Glutamatergic neuron (in vitro differentiated cells): ENCODE measurements at regions not wholly inside any gene's neighbourhood (a gene's known extent, or its start where the extent isn't known, plus 50 kb on each side); places are given as distances from the start of the nearest gene placed in this dataset.

Experiments used
- DNase-seq: peaks from one replicate; pipeline ENCODE4 v3.0.0; 2022
- H3K27ac Mint-ChIP-seq: one replicate; pipeline ENCODE4 v1.8.0; 2020; ENCODE audit warnings: mild to moderate bottlenecking, mixed read lengths, inconsistent platforms; ENCODE audit not compliant: unreplicated experiment
- H3K27me3 Mint-ChIP-seq: one replicate; pipeline ENCODE4 v1.8.0; 2020; ENCODE audit warnings: mild to moderate bottlenecking, moderate library complexity, mixed read lengths, inconsistent platforms; ENCODE audit not compliant: unreplicated experiment
- H3K36me3 Mint-ChIP-seq: one replicate; pipeline ENCODE4 v1.8.0; 2020; ENCODE audit warnings: mild to moderate bottlenecking, mixed read lengths, inconsistent platforms; ENCODE audit not compliant: unreplicated experiment
- H3K4me1 Mint-ChIP-seq: one replicate; pipeline ENCODE4 v1.8.0; 2020; ENCODE audit warnings: mild to moderate bottlenecking, low read depth, mixed read lengths, inconsistent platforms; ENCODE audit not compliant: unreplicated experiment
- H3K4me3 Mint-ChIP-seq: one replicate; pipeline ENCODE4 v1.8.0; 2020; ENCODE audit warnings: mild to moderate bottlenecking, mixed read lengths, inconsistent platforms; ENCODE audit not compliant: unreplicated experiment
- H3K9me3 Mint-ChIP-seq: one replicate; pipeline ENCODE4 v1.8.0; 2020; ENCODE audit warnings: mild to moderate bottlenecking, moderate library complexity, mixed read lengths, inconsistent platforms; ENCODE audit not compliant: unreplicated experiment
- TF ChIP-seq, protein P1 (sequence below): fragments of 200-600 bp; sonication (generic); IDR thresholded peaks from one replicate; pipeline ENCODE4 v1.5.0; 2021; ENCODE audit not compliant: partially characterized antibody, unreplicated experiment

DNA sequence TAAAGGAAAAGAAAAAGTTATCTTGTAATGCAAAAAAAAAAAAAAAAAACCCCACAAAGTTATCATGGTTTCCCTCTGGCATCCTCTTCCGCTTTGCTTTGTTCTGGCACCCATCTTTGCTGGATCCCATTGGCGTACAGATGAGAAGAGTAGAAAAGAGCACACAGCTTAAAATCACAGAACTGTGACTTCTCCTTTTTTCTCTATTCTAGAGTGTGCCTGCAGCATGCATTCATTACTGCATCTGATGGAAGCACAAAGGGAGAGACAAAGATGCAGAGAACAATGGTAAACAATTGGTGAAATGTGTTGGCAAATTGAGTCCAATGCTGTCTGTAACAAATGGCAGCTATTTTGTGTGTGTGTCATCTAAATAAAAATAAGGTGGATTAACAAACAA, 440.8 kb upstream of the PIK3R1 start:
- no peak for DNase-seq
- no peak overlapping the region for H3K4me3 Mint-ChIP-seq
- no peaks in the 10 kb centered on the region for H3K9me3 Mint-ChIP-seq
- H3K36me3 Mint-ChIP-seq: peaks cover under 1% of the 10 kb centered on the region
- H3K27ac Mint-ChIP-seq: no peak overlapping the region
- H3K4me1 Mint-ChIP-seq: peaks cover 2% of the 10 kb centered on the region
- TF ChIP-seq, protein P1, sequence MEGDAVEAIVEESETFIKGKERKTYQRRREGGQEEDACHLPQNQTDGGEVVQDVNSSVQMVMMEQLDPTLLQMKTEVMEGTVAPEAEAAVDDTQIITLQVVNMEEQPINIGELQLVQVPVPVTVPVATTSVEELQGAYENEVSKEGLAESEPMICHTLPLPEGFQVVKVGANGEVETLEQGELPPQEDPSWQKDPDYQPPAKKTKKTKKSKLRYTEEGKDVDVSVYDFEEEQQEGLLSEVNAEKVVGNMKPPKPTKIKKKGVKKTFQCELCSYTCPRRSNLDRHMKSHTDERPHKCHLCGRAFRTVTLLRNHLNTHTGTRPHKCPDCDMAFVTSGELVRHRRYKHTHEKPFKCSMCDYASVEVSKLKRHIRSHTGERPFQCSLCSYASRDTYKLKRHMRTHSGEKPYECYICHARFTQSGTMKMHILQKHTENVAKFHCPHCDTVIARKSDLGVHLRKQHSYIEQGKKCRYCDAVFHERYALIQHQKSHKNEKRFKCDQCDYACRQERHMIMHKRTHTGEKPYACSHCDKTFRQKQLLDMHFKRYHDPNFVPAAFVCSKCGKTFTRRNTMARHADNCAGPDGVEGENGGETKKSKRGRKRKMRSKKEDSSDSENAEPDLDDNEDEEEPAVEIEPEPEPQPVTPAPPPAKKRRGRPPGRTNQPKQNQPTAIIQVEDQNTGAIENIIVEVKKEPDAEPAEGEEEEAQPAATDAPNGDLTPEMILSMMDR: no peak
- no peaks in the 10 kb centered on the region for H3K27me3 Mint-ChIP-seq

DNA sequence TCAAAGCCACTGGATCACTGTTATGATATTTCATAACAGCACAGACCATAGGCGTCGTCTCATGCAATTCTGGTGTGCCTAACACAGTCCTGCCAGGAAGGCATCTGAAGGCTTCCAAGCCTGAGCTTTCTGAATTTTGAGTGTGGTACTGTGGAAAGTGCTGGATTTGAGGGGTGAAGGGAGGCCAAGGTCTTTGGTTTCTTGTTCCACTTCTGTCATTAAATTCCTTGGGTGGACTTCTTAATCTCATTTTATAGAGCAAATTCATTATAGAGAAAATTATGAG, 441.3 kb upstream of the PIK3R1 start:
- DNase-seq: no peak
- TF ChIP-seq, protein P1: no peak
- Mint-ChIP-seq H3K27ac (no peak overlapping the region), H3K27me3 (no peaks in the 10 kb centered on the region), H3K36me3 (peaks cover 5% of the 10 kb centered on the region), H3K9me3 (no peaks in the 10 kb centered on the region), H3K4me3 (no peak overlapping the region), H3K4me1 (peaks cover 2% of the 10 kb centered on the region)

DNA sequence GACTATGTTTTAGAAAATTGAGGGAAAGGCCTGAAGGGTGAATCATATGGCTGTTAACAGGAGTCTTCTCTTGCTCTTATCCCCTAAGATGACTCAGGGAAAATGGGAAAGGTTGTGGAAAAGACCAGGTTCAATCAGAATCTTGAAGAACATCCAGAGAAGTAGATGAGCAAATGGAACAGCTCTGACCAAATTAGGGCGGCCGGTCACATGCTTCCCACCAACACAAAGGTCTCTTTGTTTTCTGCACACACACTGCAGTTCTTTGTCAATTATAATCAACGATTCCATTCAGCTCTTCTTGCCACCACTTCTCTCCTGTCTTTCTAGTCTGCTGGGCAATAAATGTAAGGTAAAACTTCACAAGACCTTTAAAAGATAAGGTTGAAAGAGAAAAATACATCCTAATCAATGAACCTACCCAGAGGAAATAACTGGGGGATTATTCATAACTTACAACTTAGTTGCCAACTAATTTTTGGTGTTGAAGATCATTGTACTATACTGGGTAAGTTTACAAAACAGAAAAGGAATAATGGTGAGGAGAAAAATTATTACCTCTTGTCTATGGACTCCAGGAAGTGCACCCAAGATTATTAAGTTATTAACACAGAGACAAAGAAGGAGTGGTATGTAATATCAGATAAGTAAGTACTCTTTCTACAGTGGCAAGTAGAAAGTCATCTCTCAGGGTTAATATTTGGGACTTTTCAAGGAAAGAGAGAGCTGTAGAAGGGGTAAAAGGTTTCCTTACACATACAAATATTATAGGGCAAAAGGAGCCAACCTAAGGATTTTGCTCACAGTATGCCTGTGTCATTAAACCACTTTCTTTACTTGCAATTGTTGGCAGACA, 441.9 kb upstream of the PIK3R1 start:
- peak overlapping the region; percentile 9 for H3K27ac Mint-ChIP-seq
- no peak overlapping the region for H3K4me3 Mint-ChIP-seq
- TF ChIP-seq, protein P1: no peak
- H3K27me3 Mint-ChIP-seq: no peaks in the 10 kb centered on the region
- no peaks in the 10 kb centered on the region for H3K9me3 Mint-ChIP-seq
- peaks cover 5% of the 10 kb centered on the region for H3K36me3 Mint-ChIP-seq
- H3K4me1 Mint-ChIP-seq: peaks cover 2% of the 10 kb centered on the region
- no peak for DNase-seq

DNA sequence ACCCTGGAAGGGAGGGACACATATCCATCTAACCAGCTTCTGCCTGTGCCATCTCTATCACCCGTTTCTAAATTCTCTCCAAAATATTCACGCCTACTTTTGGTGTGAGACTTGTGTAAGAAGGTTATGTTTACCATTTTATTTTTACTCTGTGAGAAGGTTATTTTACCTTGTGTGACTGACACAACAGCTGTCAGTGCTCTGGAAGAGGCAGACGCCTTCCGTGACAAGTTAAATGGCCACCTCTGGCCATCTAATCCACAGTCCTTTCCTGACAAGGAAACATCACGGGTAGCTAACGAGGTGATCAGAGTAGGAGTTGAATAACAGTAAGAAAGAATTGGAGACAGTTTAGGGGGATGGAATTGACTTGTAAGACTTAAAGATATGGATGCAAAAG, 443.8 kb upstream of the PIK3R1 start:
- TF ChIP-seq, protein P1: no peak
- no peak overlapping the region for H3K27ac Mint-ChIP-seq
- peaks cover 5% of the 10 kb centered on the region for H3K36me3 Mint-ChIP-seq
- peaks cover 2% of the 10 kb centered on the region for H3K4me1 Mint-ChIP-seq
- no peaks in the 10 kb centered on the region for H3K27me3 Mint-ChIP-seq
- H3K4me3 Mint-ChIP-seq: no peak overlapping the region
- DNase-seq: no peak
- no peaks in the 10 kb centered on the region for H3K9me3 Mint-ChIP-seq

DNA sequence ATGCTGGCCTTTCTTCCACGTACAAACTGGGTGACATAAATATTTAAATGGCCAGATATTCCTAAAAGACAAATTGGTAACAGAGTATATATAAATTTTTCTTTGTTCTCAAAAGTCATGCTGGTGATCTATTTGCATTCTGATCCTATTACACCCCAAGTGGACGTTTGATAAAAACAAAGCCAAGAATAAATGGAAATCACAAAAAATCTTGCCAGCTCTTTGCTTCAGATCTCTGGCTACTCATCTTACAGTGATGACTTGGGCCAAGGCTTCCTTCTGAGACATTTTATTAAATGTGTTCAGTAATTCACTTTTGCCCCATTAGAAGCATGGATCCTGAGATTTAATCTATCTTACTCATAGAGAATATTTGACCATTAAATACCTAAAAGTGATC, 444.3 kb upstream of the PIK3R1 start:
- H3K27ac Mint-ChIP-seq: no peak overlapping the region
- TF ChIP-seq, protein P1: no peak
- H3K4me3 Mint-ChIP-seq: no peak overlapping the region
- H3K9me3 Mint-ChIP-seq: no peaks in the 10 kb centered on the region
- H3K4me1 Mint-ChIP-seq: peaks cover 2% of the 10 kb centered on the region
- H3K27me3 Mint-ChIP-seq: no peaks in the 10 kb centered on the region
- no peak for DNase-seq
- H3K36me3 Mint-ChIP-seq: peaks cover 5% of the 10 kb centered on the region
